ENCODE measurements at regions not wholly inside any gene's neighbourhood (a gene's known extent, or its start where the extent isn't known, plus 50 kb on each side); places are given as distances from the start of the nearest gene placed in this dataset.
"Not testable (repeated sequence)": the region's sequence is repeated elsewhere in the genome, so short reads cannot be mapped to it uniquely, and the experiment has no call there.

DNA sequence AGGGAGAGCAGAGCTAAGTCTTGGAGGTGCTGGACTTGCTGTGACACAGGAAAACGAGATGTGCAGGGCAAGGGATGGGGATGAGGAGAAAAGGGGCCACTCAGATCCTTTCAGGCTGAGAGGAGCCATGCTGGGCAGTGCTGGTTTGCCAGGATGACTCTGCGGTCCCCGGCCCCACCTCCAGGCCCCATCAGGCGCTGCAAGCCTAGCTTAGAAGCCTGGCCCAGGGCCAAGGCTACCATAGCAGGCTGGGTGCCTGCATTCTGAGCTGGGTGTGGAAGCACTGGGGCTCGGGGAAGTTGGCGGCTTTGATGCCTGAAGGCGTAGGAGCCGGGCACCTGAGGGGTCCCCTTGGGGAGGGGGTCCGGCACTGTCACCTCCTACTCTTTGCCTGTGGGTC is 341.2 kb upstream of the USP9Y start:
- DNase-seq (ENCODE audit: low spot score): peak; percentile 57

DNA sequence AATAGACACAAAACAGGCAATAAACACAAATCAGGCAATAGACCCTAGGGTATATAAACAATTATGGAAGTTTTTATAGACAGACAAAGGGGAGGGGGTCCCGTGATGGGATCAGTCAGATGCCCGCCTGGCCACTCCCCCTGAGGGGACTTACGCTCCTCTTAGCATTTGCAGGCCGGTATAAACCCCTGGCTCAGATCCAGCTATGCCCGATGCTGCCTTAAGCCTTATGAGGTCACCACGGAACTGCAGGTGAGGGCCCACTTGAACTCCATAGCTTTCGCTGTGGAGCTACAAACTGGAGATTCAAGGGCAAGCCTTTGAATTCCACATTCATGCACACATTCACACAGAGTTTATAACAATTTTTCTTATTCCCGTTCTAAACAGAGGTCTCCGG is 340.5 kb upstream of the USP9Y start:
- no peak for DNase-seq (ENCODE audit: low spot score)

DNA sequence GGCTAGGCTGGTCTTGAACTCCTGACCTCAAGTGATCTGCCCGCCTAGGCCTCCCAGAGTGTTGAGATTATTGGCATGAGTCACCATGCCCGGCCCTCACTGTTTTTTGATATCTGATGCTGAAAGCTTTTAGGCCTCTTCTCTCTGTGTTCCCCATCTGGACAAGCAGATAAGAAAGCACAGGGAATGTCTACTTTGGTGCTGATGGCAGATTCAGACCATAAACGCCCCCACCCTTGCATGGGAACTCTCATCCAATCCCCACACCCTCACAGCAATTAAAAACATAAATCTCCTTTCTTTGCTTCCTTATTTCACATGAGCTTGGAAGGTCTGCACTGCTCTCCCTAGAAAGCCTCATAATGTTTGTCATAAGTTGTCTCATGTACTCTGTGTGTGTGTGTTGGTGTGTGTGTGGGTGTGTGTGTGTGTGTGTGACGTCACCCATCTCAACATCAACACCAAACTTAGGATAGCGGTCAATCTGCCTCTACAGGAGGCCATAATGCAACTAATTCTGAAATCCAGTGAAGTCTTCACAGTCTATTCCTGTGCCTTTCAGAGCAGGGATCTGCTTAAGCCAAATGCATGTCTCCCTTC is 335.6 kb upstream of the USP9Y start:
- DNase-seq (ENCODE audit: low spot score): peak; percentile 62

DNA sequence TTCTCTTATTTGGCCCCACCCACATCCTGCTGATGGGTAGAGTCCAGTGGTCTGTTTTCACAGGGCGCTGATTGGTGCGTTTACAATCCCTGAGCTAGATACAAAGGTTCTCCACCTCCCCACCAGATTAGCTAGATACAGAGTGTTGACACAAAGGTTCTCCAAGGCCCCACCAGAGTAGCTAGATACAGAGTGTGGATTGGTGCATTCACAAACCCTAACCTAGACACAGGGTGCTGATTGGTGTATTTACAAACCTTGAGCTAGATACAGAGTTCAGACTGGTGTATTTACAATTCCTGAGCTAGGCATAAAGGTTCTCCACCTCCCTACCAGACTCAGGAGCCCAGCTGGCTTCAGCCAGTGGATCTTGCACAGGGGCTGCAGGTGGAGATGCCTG is 326.4 kb upstream of the USP9Y start:
- DNase-seq (ENCODE audit: low spot score): not testable (repeated sequence)

DNA sequence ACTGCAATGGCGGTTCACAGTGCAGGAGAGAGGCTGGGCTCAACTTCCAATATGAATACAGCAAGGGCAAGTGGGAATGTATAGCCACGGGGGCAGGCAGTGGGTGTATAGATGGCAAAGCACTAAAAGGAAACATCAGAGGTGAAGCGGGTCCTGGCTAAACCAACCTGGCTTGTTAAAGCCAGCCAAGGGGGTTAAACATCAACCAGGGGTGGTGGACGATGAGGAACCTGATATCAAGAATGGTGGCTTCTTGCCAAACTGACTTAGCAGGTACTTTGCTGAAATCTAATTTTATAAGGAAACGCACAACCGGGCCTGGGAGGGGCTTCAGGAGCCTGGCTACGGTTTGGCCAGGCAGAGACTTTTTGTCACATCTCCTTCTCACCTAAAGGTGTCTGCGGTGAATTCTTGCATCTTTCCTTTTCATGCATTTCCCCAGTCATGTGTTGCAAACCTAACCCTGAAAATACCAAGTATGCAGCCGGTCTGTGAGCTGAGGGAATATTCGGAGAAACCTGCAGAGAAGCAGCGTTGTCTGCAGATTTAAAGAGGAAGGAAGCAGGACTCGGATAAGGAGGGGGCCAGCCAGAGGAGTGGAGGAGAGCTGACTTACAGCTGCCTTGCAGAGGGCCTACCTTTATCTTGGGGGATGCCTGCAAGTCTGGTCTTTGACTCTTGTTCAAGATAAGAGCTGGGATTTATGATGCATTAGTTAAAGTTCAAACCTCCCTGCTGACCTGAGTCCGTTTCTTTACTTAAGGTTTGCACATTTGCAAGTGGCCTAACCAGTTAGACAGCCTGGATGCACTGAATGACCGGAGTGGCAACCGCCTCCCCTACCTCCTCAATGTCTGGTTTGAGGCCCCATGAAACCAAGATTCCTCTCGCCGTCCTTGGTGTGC is 309.1 kb upstream of the USP9Y start:
- peak; percentile 56 for DNase-seq (ENCODE audit: low spot score)

DNA sequence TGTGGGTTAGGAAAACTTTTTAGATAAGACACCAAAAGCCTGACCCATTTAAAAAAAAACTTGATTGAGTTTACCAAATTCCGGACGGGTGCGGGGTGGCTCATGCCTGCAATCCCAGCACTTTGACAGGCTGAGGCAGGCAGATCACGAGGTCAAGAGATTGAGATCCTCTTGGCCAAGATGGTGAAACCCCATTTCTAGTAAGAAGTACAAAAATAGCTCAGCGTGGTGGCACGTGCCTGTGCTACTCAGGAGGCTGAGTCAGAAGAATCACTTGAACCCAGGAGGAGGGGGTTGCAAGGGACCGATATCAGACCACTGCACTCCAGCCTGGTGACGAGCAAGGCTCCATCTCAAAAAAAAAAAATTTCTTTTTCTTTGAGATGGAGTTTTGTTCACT is 307.8 kb upstream of the USP9Y start:
- no peak for DNase-seq (ENCODE audit: low spot score)

DNA sequence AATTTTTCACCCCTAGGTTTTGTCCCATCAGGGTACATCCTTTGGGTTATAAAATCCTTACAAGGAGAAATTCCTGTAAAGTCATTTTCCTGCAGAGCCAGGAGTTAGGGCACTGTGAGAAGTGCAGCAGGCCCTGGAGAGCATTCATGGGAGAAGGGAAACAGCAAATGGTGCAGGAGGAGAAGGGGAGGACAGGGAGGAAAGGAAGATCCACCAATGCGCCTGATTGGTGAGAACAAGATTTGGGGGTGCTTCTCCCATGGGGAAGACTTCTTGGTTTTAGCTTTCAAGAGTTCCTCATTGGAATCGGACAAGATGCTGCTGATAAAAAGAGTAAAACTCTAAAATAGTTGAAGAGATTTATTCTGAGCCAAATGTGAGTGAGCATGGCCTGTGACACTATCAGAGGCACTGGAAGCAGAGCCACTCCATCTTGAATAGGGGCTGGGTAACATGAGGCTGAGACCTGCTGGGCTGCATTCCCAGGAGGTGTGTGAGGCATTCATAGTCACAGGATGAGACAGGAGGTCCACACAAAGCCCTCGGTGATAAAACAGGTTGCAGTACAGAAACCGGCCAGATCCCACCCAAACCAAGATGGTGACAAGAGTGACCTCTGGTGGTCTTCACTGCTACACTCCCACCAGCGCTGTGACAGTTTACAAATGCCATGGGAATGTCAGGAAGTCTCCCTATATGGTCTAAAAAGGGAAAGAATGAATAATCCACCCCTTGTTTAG is 305.5 kb upstream of the USP9Y start:
- not testable (repeated sequence) for DNase-seq (ENCODE audit: low spot score)

DNA sequence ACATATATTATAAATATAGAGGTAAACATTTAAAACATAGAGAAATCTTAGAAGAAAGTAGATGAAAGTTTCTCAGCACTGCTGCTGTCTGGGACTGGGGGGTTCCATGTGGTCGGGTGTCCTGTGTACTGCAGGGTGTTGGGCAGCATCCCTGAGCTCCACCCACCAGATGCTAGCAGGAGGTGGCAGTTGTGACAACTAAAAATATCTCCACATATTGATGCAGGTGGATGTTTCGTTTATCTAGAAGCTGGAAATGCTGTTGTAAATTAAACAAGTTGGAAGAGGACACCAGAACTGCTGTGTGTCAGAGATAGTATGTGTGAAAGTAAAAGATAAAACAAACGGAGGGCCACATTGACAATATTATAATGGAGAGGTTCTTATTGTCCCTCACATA is 297.1 kb upstream of the USP9Y start:
- no peak for DNase-seq (ENCODE audit: low spot score)

DNA sequence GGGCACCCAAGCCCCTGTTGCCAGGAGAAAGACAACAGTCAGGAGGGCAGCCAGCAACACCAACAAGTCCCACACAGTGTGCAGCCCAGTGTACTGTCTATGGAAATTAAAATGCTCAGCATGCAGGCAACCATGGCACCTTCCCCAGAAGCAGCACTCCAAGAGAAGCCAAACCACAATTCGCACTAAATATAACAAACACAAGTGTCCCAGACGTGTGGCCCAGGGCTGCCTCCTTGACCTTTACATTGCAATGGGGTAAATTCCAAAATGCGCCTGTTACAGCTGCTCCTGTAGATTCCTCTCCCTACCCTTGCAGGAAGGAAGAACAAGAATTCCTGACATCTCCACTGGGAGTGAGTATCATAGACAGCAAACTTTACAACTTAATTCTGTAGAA is 292.8 kb upstream of the USP9Y start:
- DNase-seq (ENCODE audit: low spot score): no peak

DNA sequence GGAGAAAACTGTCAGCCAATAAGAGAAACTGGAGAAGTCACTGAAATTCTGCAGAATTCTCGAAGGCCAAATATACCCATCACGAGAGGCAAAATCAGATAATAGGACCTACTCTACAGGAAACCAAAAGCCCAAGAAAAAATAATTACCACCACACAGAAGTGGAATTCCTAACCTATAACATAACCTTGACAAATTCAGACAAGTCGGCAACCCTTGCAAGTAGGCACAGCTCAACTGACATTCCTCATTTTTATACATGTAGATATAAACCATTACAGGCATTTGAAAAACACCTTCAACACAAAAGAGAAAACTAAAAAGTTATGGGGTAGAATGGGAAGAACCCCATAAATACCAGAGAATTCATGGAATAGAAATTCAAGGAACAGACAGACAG is 290.3 kb upstream of the USP9Y start:
- DNase-seq (ENCODE audit: low spot score): no peak

DNA sequence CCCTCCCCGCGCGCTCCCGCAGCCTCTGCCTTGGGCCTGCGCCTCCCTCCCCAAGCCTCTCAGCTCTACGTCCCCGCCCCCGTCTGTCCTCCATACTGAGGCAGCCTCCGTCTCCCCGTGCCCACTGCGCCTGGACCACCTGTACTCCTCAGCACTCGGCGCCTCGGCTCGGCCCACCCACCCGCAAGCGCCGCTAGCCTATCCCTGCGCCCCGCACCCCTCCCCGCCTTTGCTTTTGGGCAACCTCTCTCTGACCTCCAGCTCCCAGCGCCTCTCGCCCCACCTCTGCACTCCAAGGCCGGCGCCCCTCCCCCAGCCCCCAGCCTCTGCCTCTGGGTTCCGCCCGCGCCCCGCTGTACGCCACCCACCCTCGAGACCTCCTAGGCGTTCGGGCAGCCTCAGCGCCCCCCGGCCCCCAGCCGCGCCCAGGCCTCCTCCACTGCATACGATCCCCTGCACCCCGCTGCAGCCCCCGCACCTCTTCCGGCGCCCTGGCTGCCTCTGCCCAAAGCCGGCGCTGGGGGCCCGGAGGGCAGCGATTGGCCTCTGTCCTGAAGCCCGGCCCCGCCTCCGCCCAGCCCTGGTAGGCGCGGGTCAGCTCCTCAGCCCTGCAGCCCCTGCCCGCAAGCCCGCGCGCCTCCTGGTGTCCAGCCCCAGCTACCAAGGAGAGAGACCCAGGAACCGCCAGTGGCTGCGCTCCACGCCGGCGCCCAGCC is 279.8 kb upstream of the USP9Y start:
- DNase-seq (ENCODE audit: low spot score): peak; percentile 49

DNA sequence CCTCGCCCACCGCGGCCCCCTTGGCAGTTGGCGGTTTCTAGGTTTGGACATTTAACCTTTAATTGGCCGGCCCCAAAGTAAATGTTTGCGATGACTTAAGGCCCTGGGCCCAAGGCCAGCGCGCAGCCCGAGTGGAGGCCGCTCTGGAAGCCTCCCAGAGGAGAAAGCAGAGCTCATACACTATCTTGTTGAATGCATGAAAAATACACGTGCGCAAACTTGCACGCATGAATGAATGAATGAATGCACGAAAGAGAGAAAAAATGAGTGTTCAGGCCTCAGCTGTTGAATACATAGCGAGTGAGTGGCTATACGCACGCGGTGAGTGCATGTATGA is 279.3 kb upstream of the USP9Y start:
- DNase-seq (ENCODE audit: low spot score): no peak

DNA sequence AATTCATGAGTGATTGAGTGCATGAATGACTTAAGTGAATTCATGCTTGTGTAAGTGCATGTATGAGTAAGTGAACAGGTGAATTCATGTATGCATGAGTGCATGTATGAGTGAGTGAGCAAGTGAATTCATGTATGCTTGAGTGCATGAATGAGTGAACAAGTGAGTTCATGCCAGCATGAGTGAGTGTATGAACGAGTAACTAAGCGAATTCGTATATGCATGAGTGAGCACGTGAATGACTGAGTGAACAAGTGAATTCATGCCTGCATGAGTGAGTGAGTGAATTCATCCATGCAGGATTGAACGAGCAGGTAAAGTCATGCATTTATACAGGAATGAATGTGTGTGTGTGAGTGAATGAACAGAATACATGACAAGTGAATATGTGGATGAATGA is 278.5 kb upstream of the USP9Y start:
- DNase-seq (ENCODE audit: low spot score): no peak

DNA sequence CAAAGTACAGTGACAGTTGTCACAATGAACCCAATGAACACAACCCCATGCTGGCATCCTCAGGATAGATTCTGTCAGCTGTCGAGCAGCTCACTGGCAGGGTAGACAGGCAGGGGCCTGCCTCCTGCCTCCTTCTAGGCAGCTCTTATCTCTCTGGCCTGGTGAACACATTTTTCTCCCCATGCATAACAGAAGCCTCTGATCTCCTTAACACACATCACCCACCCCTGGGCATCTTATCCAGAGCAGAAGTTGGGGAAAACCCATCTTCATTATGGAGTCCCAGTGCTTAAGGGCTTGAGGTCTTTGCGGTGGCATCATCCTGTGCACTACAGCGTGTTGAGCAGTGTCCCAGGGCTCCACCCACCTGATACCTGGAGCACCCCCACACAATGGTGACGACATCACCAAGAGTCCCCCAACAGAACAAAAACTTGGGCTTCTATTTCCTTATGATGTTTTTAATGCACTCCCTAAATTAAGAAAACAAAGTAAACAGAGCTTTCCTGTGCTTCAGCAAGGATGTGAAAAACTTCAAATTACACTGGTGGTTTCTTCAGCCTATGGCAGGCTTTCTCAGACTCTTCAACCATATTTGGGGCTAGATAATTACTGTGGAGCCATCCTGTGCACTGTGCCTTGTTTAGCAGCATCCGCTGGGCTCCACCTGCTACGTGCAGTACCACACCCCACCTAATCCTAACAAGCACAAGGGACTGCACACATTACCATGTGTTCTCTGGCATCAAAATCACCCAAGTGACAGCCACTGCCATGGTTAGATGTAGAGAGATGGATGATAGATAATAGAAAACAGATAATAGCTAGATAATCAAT is 277.4 kb upstream of the USP9Y start:
- DNase-seq (ENCODE audit: low spot score): no peak

DNA sequence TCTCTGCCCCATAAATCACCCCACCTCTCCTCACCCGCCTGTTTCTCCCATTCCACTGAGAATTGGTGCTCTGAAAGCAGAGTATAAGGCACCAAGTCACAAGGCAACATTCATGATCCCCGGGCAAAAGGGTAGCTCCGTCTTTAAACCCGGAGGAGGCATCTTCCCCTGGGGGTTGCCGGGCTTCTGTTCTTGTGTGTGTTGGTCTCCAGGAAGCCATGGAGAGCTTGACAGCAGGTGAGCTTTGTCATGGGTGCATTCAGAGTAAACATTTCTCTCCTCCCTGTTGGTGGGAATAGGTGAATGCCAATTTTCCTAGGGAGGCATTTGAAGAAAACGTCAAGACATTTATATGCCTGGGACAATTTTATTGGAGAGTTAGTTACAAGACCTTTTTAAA is 275.5 kb upstream of the USP9Y start:
- DNase-seq (ENCODE audit: low spot score): no peak

DNA sequence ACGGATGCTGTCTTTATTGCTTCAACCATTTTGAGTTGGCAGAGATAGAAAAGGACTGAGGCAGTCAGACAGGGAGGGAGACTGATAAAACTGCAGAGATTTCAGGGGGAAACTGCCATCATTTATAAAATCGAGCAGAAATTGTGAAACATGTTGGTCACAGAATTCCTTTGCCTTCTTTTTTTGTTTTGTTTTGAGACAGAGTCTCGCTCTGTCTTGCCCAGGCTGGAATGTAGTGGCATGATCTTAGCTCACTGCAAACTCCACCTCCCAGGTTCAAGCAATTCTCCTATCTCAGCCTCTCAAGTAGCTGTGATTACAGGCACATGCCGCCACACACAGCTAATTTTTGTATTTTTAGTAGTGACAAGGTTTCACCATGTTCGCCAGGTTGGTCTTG is 273.7 kb upstream of the USP9Y start:
- DNase-seq (ENCODE audit: low spot score): no peak

DNA sequence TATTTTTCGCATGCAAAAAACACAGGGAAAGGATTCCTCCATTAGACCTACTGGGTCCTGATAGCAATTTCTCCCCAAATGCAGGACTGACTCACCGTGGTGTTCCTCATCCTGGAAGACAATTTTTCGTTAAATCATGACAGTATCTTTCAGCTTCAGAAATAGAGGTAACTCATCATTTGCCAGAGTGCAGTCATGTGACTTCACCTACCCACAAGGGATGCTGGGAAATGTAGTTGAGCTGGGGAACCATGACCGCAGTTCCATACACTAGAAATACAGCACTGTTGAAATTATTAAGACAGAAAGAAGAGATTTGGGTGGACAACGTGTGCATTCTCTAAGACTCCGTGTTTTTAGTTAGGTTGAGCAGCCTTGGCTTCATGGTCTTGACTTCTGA is 269.5 kb upstream of the USP9Y start:
- no peak for DNase-seq (ENCODE audit: low spot score)

DNA sequence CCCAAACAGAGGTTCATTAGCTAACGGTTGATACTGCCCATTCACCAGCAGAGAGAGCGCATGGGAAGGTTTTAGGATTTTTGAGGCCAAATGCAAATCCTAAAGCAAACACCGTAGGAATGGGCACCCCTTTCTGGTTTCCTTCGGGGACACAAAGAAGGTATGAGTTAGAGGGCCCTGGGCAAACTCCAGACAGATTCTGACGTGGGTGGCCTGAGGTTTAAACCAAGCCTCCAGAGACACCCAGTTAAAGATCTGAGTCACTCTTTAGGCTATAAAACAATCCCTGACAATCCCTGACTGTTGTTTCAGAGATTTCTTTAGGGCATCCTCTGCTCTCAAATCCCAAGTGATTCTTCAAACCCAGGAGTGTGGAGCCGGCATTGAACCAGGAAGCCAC is 262.2 kb upstream of the USP9Y start:
- DNase-seq (ENCODE audit: low spot score): not testable (repeated sequence)

DNA sequence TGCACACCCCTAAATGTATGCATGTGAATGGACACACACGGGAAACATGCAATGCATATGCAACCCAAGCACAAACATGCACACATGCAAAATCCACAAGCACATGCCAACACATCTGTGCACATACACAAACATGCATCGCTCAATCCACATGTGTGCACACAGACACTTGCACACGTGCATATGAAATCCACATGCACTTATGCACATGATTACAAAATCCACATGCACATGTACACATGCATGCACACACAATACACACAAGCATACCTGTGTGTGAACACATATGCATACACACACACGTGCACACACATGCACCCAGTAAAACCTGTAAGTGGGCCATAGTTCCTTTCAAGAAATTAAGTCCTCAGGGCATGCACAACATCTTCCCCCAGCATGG is 256.8 kb upstream of the USP9Y start:
- DNase-seq (ENCODE audit: low spot score): no peak

DNA sequence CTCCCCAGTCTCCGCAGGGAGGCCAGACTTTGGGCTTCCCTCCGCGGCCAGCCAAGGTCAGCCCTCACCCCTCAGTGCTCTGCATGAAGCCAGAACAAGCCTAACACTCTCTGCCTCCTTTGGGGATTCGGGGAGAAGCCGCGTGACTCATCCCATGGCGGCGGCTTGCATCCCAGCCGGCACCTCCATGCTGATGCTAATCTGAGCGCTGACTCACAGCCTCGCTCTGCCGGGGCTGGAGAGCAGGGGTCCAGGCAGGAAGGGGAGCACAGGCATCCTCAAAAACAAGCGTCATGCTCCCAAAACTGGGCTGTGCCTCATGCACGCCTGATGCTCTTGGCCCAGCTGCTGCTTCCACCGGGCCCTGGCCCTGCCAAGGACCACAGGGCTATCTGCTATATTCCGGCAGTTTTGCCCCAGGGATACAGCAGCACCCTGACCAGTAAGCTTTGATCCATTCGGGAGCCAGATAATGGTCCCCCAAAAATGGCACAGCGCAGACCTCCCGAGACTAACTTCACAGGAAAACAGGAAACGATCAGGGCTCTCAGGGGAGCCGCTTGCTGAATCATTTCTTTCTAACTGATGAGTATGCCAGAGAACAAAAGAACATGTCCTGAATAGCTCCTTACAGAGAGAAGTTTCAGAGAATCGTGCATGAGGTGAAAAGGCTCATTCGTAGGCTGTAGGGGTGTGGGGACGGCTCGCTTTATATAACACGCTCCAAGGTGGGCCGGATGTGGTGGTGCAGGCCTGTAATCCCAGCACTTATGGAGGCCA is 254.4 kb upstream of the USP9Y start:
- not testable (repeated sequence) for DNase-seq (ENCODE audit: low spot score)

Measured in umbilical cord (tissue), 1 donor.